OCI-LY3 (cell line): ENCODE measurements at regions not wholly inside any gene's neighbourhood (a gene's known extent, or its start where the extent isn't known, plus 50 kb on each side); places are given as distances from the start of the nearest gene placed in this dataset.

Experiments used
- CTCF ChIP-seq: fragments of 200-600, 300-600 bp; sonication (generic); IDR thresholded peaks from 2 replicates; pipeline ENCODE4 v1.5.1; 2014; ENCODE audit warnings: antibody characterized with exemption, low read length, low read depth
- EZH2phosphoT487 ChIP-seq: fragments of 200-600 bp; shearing (Covaris generic); IDR thresholded peaks from 2 replicates; pipeline ENCODE4 v1.6.1; 2018; ENCODE audit warnings: antibody characterized with exemption, mixed run types, low read depth

- TF ChIP-seq CTCF, result no peak
- no peak for TF ChIP-seq EZH2phosphoT487
These were observed 114.1 kb upstream of the OTOS start for GRCh38 chr2:240254337-240255164.
